ENCODE measurements at regions not wholly inside any gene's neighbourhood (a gene's known extent, or its start where the extent isn't known, plus 50 kb on each side); places are given as distances from the start of the nearest gene placed in this dataset.

- no peak for TF ChIP-seq RFX5 (IDR thresholded peaks at IDR 0.05)
- no peak for TF ChIP-seq POLR2AphosphoS2 (conservative IDR thresholded peaks at IDR 0.05; ENCODE audit: low read length)
- no peak for TF ChIP-seq KDM1A (IDR thresholded peaks at IDR 0.05; ENCODE audit: low read depth)
- TF ChIP-seq MAX (IDR thresholded peaks at IDR 0.05), result peak; percentile 32; the same call in 1 of the 2 replicates
Observed at GRCh38 chr2:8412082-8412481, 269.8 kb upstream of the ID2 start.
